ENCODE measurements at regions not wholly inside any gene's neighbourhood (a gene's known extent, or its start where the extent isn't known, plus 50 kb on each side); places are given as distances from the start of the nearest gene placed in this dataset.
A peak's percentile ranks its signal among the peaks of the same experiment; 100 is the strongest.

- ChIA-PET CTCF (no interaction called here), POLR2A (ENCODE audit: low non-redundant PET) (no interaction called here)
- no peak for DNase-seq (ENCODE audit: low spot score)
- H3K27ac ChIP-seq = no peak overlapping the region
- TF ChIP-seq CTCF (conservative IDR thresholded peaks at IDR 0.05; ENCODE audit: low read depth) = no peak
Measured at GRCh38 chr12:116483959-116484750, 75.0 kb upstream of the MAP1LC3B2 start.

GRCh38 chr12:116484807-116485206 is 74.4 kb upstream of the MAP1LC3B2 start:
- ChIA-PET POLR2A (ENCODE audit: low non-redundant PET) (no interaction called here), CTCF (no interaction called here)
- TF ChIP-seq CTCF (conservative IDR thresholded peaks at IDR 0.05; ENCODE audit: low read depth) = no peak
- H3K27ac ChIP-seq = no peak overlapping the region
- DNase-seq (ENCODE audit: low spot score) = no peak

GRCh38 chr12:116489116-116489515 is 70.1 kb upstream of the MAP1LC3B2 start:
- no peak for DNase-seq (ENCODE audit: low spot score)
- H3K27ac ChIP-seq = no peak overlapping the region
- ChIA-PET POLR2A (ENCODE audit: low non-redundant PET) (no interaction called here), CTCF (interaction anchor here (1.0 kb wide), 1 partner anchor 98 kb away, joined by 3 read pairs; no protein-coding TSS in a partner anchor)
- no peak for TF ChIP-seq CTCF (conservative IDR thresholded peaks at IDR 0.05; ENCODE audit: low read depth)

- no peak for TF ChIP-seq CTCF (conservative IDR thresholded peaks at IDR 0.05; ENCODE audit: low read depth)
- ChIA-PET CTCF (no interaction called here), POLR2A (ENCODE audit: low non-redundant PET) (no interaction called here)
- DNase-seq (ENCODE audit: low spot score) = no peak
- no peak overlapping the region for H3K27ac ChIP-seq
Measured at GRCh38 chr12:116490471-116490870, 68.7 kb upstream of the MAP1LC3B2 start.

GRCh38 chr12:116492703-116493324 is 66.4 kb upstream of the MAP1LC3B2 start:
- ChIA-PET POLR2A (ENCODE audit: low non-redundant PET) (no interaction called here), CTCF (interaction anchor here (0.6 kb wide), 1 partner anchor 638 kb away, joined by 3 read pairs; no protein-coding TSS in a partner anchor)
- peak overlapping the region; percentile 16; the same call in 1 of the 2 replicates for H3K27ac ChIP-seq
- no peak for TF ChIP-seq CTCF (conservative IDR thresholded peaks at IDR 0.05; ENCODE audit: low read depth)
- DNase-seq (ENCODE audit: low spot score) = peak; percentile 50

- POLR2A ChIA-PET (ENCODE audit: low non-redundant PET) = no interaction called here
- CTCF ChIA-PET = no interaction called here
- no peak for TF ChIP-seq CTCF (conservative IDR thresholded peaks at IDR 0.05; ENCODE audit: low read depth)
- H3K27ac ChIP-seq = peak overlapping the region; percentile 29; the same call in 1 of the 2 replicates
- DNase-seq (ENCODE audit: low spot score) = no peak
Measured at GRCh38 chr12:116495260-116495659, 63.9 kb upstream of the MAP1LC3B2 start.
